GM21447 (cell line): ENCODE measurements at regions not wholly inside any gene's neighbourhood (a gene's known extent, or its start where the extent isn't known, plus 50 kb on each side); places are given as distances from the start of the nearest gene placed in this dataset.

ENCODE experiments used
- ATAC-seq: cut with Tn5 transposase; IDR thresholded peaks from one replicate; pipeline ENCODE4 v1.9.1; 2021; ENCODE audit not compliant: unreplicated experiment

GRCh38 chr3:127405791-127406190, 117.9 kb upstream of the PRR20G start:
- ATAC-seq: no peak

- ATAC-seq: no peak
Observed at GRCh38 chr3:127405010-127405598, 117.3 kb upstream of the PRR20G start.

GRCh38 chr3:127404221-127405009, 116.6 kb upstream of the PRR20G start:
- no peak for ATAC-seq

- ATAC-seq: no peak
Observed at GRCh38 chr3:127403795-127404194, 115.9 kb upstream of the PRR20G start.

- no peak for ATAC-seq
Observed at GRCh38 chr3:127399154-127399553, 111.3 kb upstream of the PRR20G start.

- no peak for ATAC-seq
Observed at GRCh38 chr3:127396473-127396872, 108.6 kb upstream of the PRR20G start.

- ATAC-seq: no peak
Observed at GRCh38 chr3:127395663-127396355, 108.0 kb upstream of the PRR20G start.

GRCh38 chr3:127394984-127395662, 107.3 kb upstream of the PRR20G start:
- ATAC-seq: no peak

- ATAC-seq: no peak
Observed at GRCh38 chr3:127394031-127394430, 106.2 kb upstream of the PRR20G start.

- no peak for ATAC-seq
Observed at GRCh38 chr3:127393131-127393820, 105.4 kb upstream of the PRR20G start.

GRCh38 chr3:127392156-127392490, 104.3 kb upstream of the PRR20G start:
- no peak for ATAC-seq

- no peak for ATAC-seq
Observed at GRCh38 chr3:127391436-127392155, 103.8 kb upstream of the PRR20G start.

- ATAC-seq: no peak
Observed at GRCh38 chr3:127390365-127391025, 102.6 kb upstream of the PRR20G start.

GRCh38 chr3:127389913-127390312, 102.1 kb upstream of the PRR20G start:
- ATAC-seq: no peak

- no peak for ATAC-seq
Observed at GRCh38 chr3:127389420-127389819, 101.6 kb upstream of the PRR20G start.

GRCh38 chr3:127388427-127388826, 100.6 kb upstream of the PRR20G start:
- no peak for ATAC-seq

GRCh38 chr3:127387556-127388153, 99.8 kb upstream of the PRR20G start:
- no peak for ATAC-seq

GRCh38 chr3:127387119-127387518, 99.3 kb upstream of the PRR20G start:
- ATAC-seq: no peak

- no peak for ATAC-seq
Observed at GRCh38 chr3:127386490-127386889, 98.6 kb upstream of the PRR20G start.

- ATAC-seq: no peak
Observed at GRCh38 chr3:127385540-127385870, 97.7 kb upstream of the PRR20G start.
